Suprapubic skin (tissue), 4 donors: ENCODE measurements at regions not wholly inside any gene's neighbourhood (a gene's known extent, or its start where the extent isn't known, plus 50 kb on each side); places are given as distances from the start of the nearest gene placed in this dataset.

Experiments used
- CTCF ChIP-seq, 2 donors: fragments of 200-600 bp in 1 of 2; fragments of 450-650 bp in 1 of 2; sonication (generic) in 1 of 2; IDR thresholded peaks; one replicate each; pipeline ENCODE4 v1.5.1; 2016 to 2019; ENCODE audit warnings: antibody characterized with exemption in 2 of 2, mild to moderate bottlenecking in 1 of 2, moderate library complexity in 1 of 2
- EP300 ChIP-seq: sonication (generic); formaldehyde crosslinking; IDR thresholded peaks from one replicate; pipeline ENCODE4 v1.6.1; 2017; ENCODE audit warnings: antibody characterized with exemption
- POLR2A ChIP-seq, 2 donors: fragments of 450-650 bp; IDR thresholded peaks; one replicate each; pipeline ENCODE4 v1.6.1; 2017; ENCODE audit warnings: antibody characterized with exemption in 2 of 2, mild to moderate bottlenecking in 2 of 2, moderate library complexity in 2 of 2
- POLR2AphosphoS5 ChIP-seq, 3 donors: sonication (generic); formaldehyde crosslinking; IDR thresholded peaks; one replicate each; pipeline ENCODE4 v1.6.1; 2017; ENCODE audit warnings: antibody characterized with exemption in 3 of 3

- no peak for TF ChIP-seq POLR2AphosphoS5 (IDR thresholded peaks at IDR 0.05)
- no peak for TF ChIP-seq CTCF (IDR thresholded peaks at IDR 0.05)
- TF ChIP-seq POLR2A (IDR thresholded peaks at IDR 0.05) = no peak
- TF ChIP-seq EP300 = no peak
Measured at GRCh38 chr3:869734-870133, 223.1 kb upstream of the CNTN6 start.
